H9 (cell line): ENCODE measurements at regions not wholly inside any gene's neighbourhood (a gene's known extent, or its start where the extent isn't known, plus 50 kb on each side); places are given as distances from the start of the nearest gene placed in this dataset.

Source experiments
- DNase-seq: peaks from one replicate; pipeline ENCODE4 v3.0.0-alpha.2; 2017
- H2AFZ ChIP-seq: one replicate; pipeline ENCODE4 v1.6.1; 2013; ENCODE audit warnings: mild to moderate bottlenecking, low read length, control low read depth, moderate library complexity
- H2AK5ac ChIP-seq: 2 replicates; pipeline ENCODE4 v1.6.1; 2013; ENCODE audit warnings: low read length, control low read depth, mixed read lengths; ENCODE audit not compliant: insufficient read length
- H2BK120ac ChIP-seq: one replicate; pipeline ENCODE4 v1.6.1; 2013; ENCODE audit warnings: low read depth, mild to moderate bottlenecking, low read length, control low read depth, inconsistent platforms; ENCODE audit not compliant: poor library complexity, severe bottlenecking
- H2BK12ac ChIP-seq: 2 replicates; pipeline ENCODE4 v1.6.1; 2013; ENCODE audit warnings: low read length, control low read depth, mixed read lengths, low read depth; ENCODE audit not compliant: insufficient read length
- H2BK15ac ChIP-seq: 2 replicates; pipeline ENCODE4 v1.6.1; 2013; ENCODE audit warnings: low read depth, low read length, control low read depth
- H2BK20ac ChIP-seq: one replicate; pipeline ENCODE4 v1.6.1; 2013; ENCODE audit warnings: low read depth, mild to moderate bottlenecking, low read length, control low read depth, inconsistent platforms; ENCODE audit not compliant: poor library complexity, severe bottlenecking
- H2BK5ac ChIP-seq: 2 replicates; pipeline ENCODE4 v1.6.1; 2013; ENCODE audit warnings: low read length, control low read depth, mixed read lengths; ENCODE audit not compliant: insufficient read length
- H3K14ac ChIP-seq: 2 replicates; pipeline ENCODE4 v1.6.1; 2013; ENCODE audit warnings: low read length, control low read depth; ENCODE audit not compliant: insufficient read depth
- H3K18ac ChIP-seq: 2 replicates; pipeline ENCODE4 v1.6.1; 2013; ENCODE audit warnings: low read depth, mild to moderate bottlenecking, mixed read lengths, low read length, control low read depth; ENCODE audit not compliant: insufficient read length
- H3K23ac ChIP-seq: 2 replicates; pipeline ENCODE4 v1.6.1; 2013; ENCODE audit warnings: low read length, control low read depth, mixed read lengths, low read depth; ENCODE audit not compliant: insufficient read length
- H3K23me2 ChIP-seq: 2 replicates; pipeline ENCODE4 v1.6.1; 2013; ENCODE audit warnings: low read depth, mild to moderate bottlenecking, mixed read lengths, low read length, control low read depth; ENCODE audit not compliant: insufficient read length, poor library complexity, severe bottlenecking
- H3K27ac ChIP-seq: 2 replicates; pipeline ENCODE4 v1.5.1; 2013; ENCODE audit warnings: low read length, control low read depth, mixed read lengths, low read depth; ENCODE audit not compliant: insufficient read length
- H3K27me3 ChIP-seq: 2 replicates; pipeline ENCODE4 v1.6.1; 2013; ENCODE audit warnings: low read length, control low read depth, inconsistent platforms; ENCODE audit not compliant: insufficient read depth
- H3K4ac ChIP-seq: 2 replicates; pipeline ENCODE4 v1.6.1; 2013; ENCODE audit warnings: low read depth, mild to moderate bottlenecking, control low read depth, inconsistent platforms, low read length, moderate library complexity
- H3K4me1 ChIP-seq: 2 replicates; pipeline ENCODE4 v1.6.1; 2013; ENCODE audit warnings: low read length, control low read depth, inconsistent platforms; ENCODE audit not compliant: insufficient read depth
- H3K4me2 ChIP-seq: 2 replicates; pipeline ENCODE4 v1.6.1; 2013; ENCODE audit warnings: low read length, control low read depth, mixed read lengths; ENCODE audit not compliant: insufficient read length, insufficient read depth
- H3K56ac ChIP-seq: 2 replicates; pipeline ENCODE4 v1.6.1; 2013; ENCODE audit warnings: low read depth, mild to moderate bottlenecking, mixed read lengths, low read length, control low read depth; ENCODE audit not compliant: insufficient read length
- H3K79me1 ChIP-seq: 2 replicates; pipeline ENCODE4 v1.6.1; 2013; ENCODE audit warnings: low read depth, mild to moderate bottlenecking, moderate library complexity, low read length, control low read depth, inconsistent platforms; ENCODE audit not compliant: insufficient read depth, poor library complexity, severe bottlenecking
- H3K79me2 ChIP-seq: 2 replicates; pipeline ENCODE4 v1.6.1; 2013; ENCODE audit warnings: low read length, control low read depth, inconsistent platforms; ENCODE audit not compliant: insufficient read depth
- H3K9ac ChIP-seq: 2 replicates; pipeline ENCODE4 v1.6.1; 2013; ENCODE audit warnings: low read length, control low read depth, mixed read lengths; ENCODE audit not compliant: insufficient read length; ENCODE audit errors: extremely low read depth
- H3K9me3 ChIP-seq: one replicate; pipeline ENCODE4 v1.6.1; 2013; ENCODE audit warnings: low read depth, low read length, inconsistent platforms; ENCODE audit not compliant: control insufficient read depth
- H3T11ph ChIP-seq: one replicate; pipeline ENCODE4 v1.6.1; 2013; ENCODE audit warnings: mild to moderate bottlenecking, low read length, control low read depth, inconsistent platforms
- H4K20me1 ChIP-seq: one replicate; pipeline ENCODE4 v1.6.1; 2013; ENCODE audit not compliant: control insufficient read depth, insufficient read length, insufficient read depth
- H4K5ac ChIP-seq: 2 replicates; pipeline ENCODE4 v1.6.1; 2013; ENCODE audit warnings: low read depth, mild to moderate bottlenecking, mixed read lengths, low read length, control low read depth; ENCODE audit not compliant: insufficient read length
- H4K8ac ChIP-seq: replicated peaks from 2 replicates; pipeline ENCODE4 v1.6.1; 2013; ENCODE audit warnings: low read length, control low read depth, mixed read lengths, low read depth; ENCODE audit not compliant: insufficient read length
- H4K91ac ChIP-seq: 2 replicates; pipeline ENCODE4 v1.6.1; 2013; ENCODE audit warnings: low read depth, mild to moderate bottlenecking, moderate library complexity, mixed read lengths, low read length, control low read depth; ENCODE audit not compliant: insufficient read length
- H3K27ac Mint-ChIP-seq, 3 experiments: 2 replicates in 2 of 3; 3 replicates in 1 of 3; pipeline ENCODE4 v1.8.0; 2020 to 2021; ENCODE audit warnings: mixed read lengths in 3 of 3, mild to moderate bottlenecking in 1 of 3, moderate library complexity in 1 of 3
- H3K27me3 Mint-ChIP-seq: 2 replicates; pipeline ENCODE4 v1.8.0; 2021; ENCODE audit warnings: low read depth, mild to moderate bottlenecking, moderate library complexity, mixed read lengths
- H3K36me3 Mint-ChIP-seq, 3 experiments: 2 replicates in 2 of 3; 3 replicates in 1 of 3; pipeline ENCODE4 v1.8.0; 2020 to 2021; ENCODE audit warnings: low read depth in 3 of 3, mixed read lengths in 3 of 3; ENCODE audit not compliant: insufficient read depth in 1 of 3
- H3K4me1 Mint-ChIP-seq, 2 experiments: 2 replicates each; pipeline ENCODE4 v1.8.0; 2020; ENCODE audit warnings: mixed read lengths in 2 of 2
- H3K4me3 Mint-ChIP-seq, 2 experiments: 2 replicates in 1 of 2; 3 replicates in 1 of 2; pipeline ENCODE4 v1.8.0; 2020 to 2021; ENCODE audit warnings: mild to moderate bottlenecking in 2 of 2, mixed read lengths in 2 of 2, moderate library complexity in 1 of 2
- H3K9me3 Mint-ChIP-seq, 2 experiments: 2 replicates in 1 of 2; 3 replicates in 1 of 2; pipeline ENCODE4 v1.8.0; 2020; ENCODE audit warnings: mild to moderate bottlenecking in 2 of 2, mixed read lengths in 2 of 2, moderate library complexity in 1 of 2
- WGBS: extraction: QIAGEN DNeasy Blood & Tissue Kit; methylation state at CpG from one replicate; pipeline ENCODE4 v1.1.7; 2013; ENCODE audit warnings: missing lambda C conversion rate, low lambda C conversion rate, mixed read lengths; ENCODE audit not compliant: insufficient read length; ENCODE audit errors: extremely low coverage; 5-methylcytosine and 5-hydroxymethylcytosine counted together
- TF ChIP-seq, protein P1 (sequence below): fragments of 200-600 bp; sonication (generic); conservative IDR thresholded peaks from 3 replicates; pipeline ENCODE4 v1.8.0; 2021; ENCODE audit warnings: antibody characterized with exemption, mild to moderate bottlenecking

DNA sequence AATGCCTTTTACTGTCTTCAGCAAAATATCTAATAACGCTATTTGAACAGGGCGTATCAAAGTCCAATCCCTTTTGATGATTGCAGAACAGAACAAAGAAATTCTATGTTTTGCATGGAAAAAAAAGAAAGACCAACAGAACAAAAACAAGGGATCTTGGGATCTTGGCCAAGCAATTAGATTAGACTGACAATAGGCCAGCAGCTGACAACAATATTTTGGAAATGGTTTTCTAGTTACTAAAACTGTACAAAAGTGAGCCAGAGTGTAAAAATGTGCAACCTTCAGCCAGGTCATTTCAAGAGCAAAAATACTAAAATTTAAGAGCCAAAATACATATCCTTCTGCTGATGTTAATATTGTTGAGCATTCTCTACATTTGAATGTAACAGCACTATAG lies 716.5 kb upstream of the KCND2 start:
- Histone ChIP-seq H4K91ac (no peak overlapping the region), H3K23ac (no peak overlapping the region), H2BK20ac (no peak overlapping the region), H4K8ac (no peak overlapping the region), H3K4ac (no peak overlapping the region), H3K79me2 (no peaks in the 10 kb centered on the region), H2BK120ac (no peak overlapping the region), H3K18ac (no peak overlapping the region), H4K5ac (no peak overlapping the region), H3K4me1 (no peaks in the 10 kb centered on the region), H2BK12ac (no peak overlapping the region), H3K9ac (no peak overlapping the region), H2BK5ac (no peak overlapping the region), H2BK15ac (no peak overlapping the region), H3K27me3 (no peaks in the 10 kb centered on the region), H3K56ac (no peak overlapping the region), H3K14ac (no peak overlapping the region), H3K9me3 (no peaks in the 10 kb centered on the region), H3K79me1 (no peaks in the 10 kb centered on the region), H2AFZ (no peak overlapping the region), H4K20me1 (no peaks in the 10 kb centered on the region), H3K27ac (no peak overlapping the region), H2AK5ac (no peak overlapping the region), H3T11ph (no peak overlapping the region), H3K4me2 (no peak overlapping the region), H3K23me2 (no peaks in the 10 kb centered on the region)
- no peaks in the 10 kb centered on the region for H3K36me3 Mint-ChIP-seq
- DNase-seq, result no peak
- peaks cover 0 to 3% of the 10 kb centered on the region in 2 experiments; a peak in 1 of 5 replicates for H3K9me3 Mint-ChIP-seq
- no CpG with 5 or more reads among the region's 2 CpGs for WGBS
- H3K4me1 Mint-ChIP-seq, result no peaks in the 10 kb centered on the region
- H3K27me3 Mint-ChIP-seq, result no peaks in the 10 kb centered on the region
- TF ChIP-seq, protein P1, sequence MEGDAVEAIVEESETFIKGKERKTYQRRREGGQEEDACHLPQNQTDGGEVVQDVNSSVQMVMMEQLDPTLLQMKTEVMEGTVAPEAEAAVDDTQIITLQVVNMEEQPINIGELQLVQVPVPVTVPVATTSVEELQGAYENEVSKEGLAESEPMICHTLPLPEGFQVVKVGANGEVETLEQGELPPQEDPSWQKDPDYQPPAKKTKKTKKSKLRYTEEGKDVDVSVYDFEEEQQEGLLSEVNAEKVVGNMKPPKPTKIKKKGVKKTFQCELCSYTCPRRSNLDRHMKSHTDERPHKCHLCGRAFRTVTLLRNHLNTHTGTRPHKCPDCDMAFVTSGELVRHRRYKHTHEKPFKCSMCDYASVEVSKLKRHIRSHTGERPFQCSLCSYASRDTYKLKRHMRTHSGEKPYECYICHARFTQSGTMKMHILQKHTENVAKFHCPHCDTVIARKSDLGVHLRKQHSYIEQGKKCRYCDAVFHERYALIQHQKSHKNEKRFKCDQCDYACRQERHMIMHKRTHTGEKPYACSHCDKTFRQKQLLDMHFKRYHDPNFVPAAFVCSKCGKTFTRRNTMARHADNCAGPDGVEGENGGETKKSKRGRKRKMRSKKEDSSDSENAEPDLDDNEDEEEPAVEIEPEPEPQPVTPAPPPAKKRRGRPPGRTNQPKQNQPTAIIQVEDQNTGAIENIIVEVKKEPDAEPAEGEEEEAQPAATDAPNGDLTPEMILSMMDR, result no peak
- no peak overlapping the region for H3K27ac Mint-ChIP-seq
- H3K4me3 Mint-ChIP-seq, result no peak overlapping the region
